ENCODE measurements at regions not wholly inside any gene's neighbourhood (a gene's known extent, or its start where the extent isn't known, plus 50 kb on each side); places are given as distances from the start of the nearest gene placed in this dataset.
"Not testable (repeated sequence)": the region's sequence is repeated elsewhere in the genome, so short reads cannot be mapped to it uniquely, and the experiment has no call there.

DNA sequence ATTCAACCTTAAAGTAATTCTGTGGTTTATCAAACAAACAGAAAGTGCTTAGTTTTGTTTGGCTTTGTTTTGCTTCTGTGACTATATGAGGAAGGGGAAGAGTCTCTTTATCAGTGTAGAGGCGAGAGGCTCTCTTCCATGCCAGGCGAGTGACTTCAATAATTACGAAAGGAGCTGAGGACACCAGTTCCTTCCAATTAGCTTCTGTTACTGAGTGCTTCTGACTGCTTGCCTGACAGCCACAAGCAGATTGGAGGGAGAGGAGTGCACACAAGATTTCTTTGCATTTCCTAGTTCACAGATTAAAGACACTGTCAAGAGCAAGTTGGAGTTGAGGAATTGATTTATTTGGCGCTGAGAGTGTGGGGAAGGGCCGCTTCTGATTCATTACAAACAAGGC, 1484.5 kb upstream of the TENM4 start:
- TF ChIP-seq, protein P1, sequence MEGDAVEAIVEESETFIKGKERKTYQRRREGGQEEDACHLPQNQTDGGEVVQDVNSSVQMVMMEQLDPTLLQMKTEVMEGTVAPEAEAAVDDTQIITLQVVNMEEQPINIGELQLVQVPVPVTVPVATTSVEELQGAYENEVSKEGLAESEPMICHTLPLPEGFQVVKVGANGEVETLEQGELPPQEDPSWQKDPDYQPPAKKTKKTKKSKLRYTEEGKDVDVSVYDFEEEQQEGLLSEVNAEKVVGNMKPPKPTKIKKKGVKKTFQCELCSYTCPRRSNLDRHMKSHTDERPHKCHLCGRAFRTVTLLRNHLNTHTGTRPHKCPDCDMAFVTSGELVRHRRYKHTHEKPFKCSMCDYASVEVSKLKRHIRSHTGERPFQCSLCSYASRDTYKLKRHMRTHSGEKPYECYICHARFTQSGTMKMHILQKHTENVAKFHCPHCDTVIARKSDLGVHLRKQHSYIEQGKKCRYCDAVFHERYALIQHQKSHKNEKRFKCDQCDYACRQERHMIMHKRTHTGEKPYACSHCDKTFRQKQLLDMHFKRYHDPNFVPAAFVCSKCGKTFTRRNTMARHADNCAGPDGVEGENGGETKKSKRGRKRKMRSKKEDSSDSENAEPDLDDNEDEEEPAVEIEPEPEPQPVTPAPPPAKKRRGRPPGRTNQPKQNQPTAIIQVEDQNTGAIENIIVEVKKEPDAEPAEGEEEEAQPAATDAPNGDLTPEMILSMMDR (conservative IDR thresholded peaks at IDR 0.05), result no peak
- H3K9me3 Mint-ChIP-seq, result no peaks in the 10 kb centered on the region
- 89 to 90% methylated on average over 3 to 5 of the region's 5 CpGs for WGBS, 2 experiments (ENCODE audit: insufficient coverage in 1 of 2, insufficient read length in 1 of 2)
- no peaks in the 10 kb centered on the region for H3K27me3 Mint-ChIP-seq (ENCODE audit: insufficient read depth)
- no peak overlapping the region for H3K27ac Mint-ChIP-seq
- no peak for DNase-seq
- H3K9me3 ChIP-seq (ENCODE audit: control insufficient read depth, low read length), result no peaks in the 10 kb centered on the region
- no peaks in the 10 kb centered on the region for H3K36me3 Mint-ChIP-seq (ENCODE audit: low read depth)
- H3K4me1 ChIP-seq (ENCODE audit: control insufficient read depth, insufficient read depth, low read length), result no peaks in the 10 kb centered on the region
- H3K36me3 ChIP-seq (ENCODE audit: control insufficient read depth, insufficient read depth, low read length), result no peaks in the 10 kb centered on the region
- no peak overlapping the region for H3K4me3 ChIP-seq (ENCODE audit: low read length)
- no peak overlapping the region for H3K4me3 Mint-ChIP-seq
- H3K27me3 ChIP-seq (ENCODE audit: control insufficient read depth, insufficient read depth, low read length, poor library complexity, severe bottlenecking), result no peaks in the 10 kb centered on the region
- H3K4me1 Mint-ChIP-seq, result peaks cover 5% of the 10 kb centered on the region
- H3K9ac ChIP-seq (ENCODE audit: extremely low read depth, low read length, poor library complexity, severe bottlenecking), result no peak overlapping the region
- no peak overlapping the region for H3K27ac ChIP-seq (ENCODE audit: low read depth, low read length)

DNA sequence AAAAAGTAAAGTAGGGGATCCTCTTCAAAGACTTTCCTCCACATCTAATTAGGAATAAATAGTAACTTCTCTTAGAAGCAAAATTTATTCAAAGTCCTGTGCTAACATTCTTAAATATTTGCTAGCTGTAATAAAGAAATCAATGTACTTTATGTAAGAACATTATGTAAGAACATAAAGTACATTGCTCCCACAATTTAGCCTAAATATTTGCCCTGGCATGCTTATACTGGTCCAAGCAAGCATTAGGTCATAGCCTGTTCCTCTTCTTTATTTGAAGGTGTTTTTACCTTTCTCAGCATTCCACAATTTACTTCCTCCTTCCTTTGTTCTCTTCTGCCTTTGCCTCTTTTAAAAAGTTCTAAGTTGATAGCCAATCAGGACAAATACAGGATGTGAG, 1480.5 kb upstream of the TENM4 start:
- H3K36me3 ChIP-seq (ENCODE audit: control insufficient read depth, insufficient read depth, low read length); H3K4me1 Mint-ChIP-seq; H3K9me3 Mint-ChIP-seq; H3K4me3 Mint-ChIP-seq; H3K9ac ChIP-seq (ENCODE audit: extremely low read depth, low read length, poor library complexity, severe bottlenecking); H3K4me3 ChIP-seq (ENCODE audit: low read length); H3K9me3 ChIP-seq (ENCODE audit: control insufficient read depth, low read length); H3K27ac Mint-ChIP-seq; H3K27me3 ChIP-seq (ENCODE audit: control insufficient read depth, insufficient read depth, low read length, poor library complexity, severe bottlenecking); H3K27me3 Mint-ChIP-seq (ENCODE audit: insufficient read depth); H3K36me3 Mint-ChIP-seq (ENCODE audit: low read depth); H3K4me1 ChIP-seq (ENCODE audit: control insufficient read depth, insufficient read depth, low read length); H3K27ac ChIP-seq (ENCODE audit: low read depth, low read length); DNase-seq: not testable (repeated sequence)

DNA sequence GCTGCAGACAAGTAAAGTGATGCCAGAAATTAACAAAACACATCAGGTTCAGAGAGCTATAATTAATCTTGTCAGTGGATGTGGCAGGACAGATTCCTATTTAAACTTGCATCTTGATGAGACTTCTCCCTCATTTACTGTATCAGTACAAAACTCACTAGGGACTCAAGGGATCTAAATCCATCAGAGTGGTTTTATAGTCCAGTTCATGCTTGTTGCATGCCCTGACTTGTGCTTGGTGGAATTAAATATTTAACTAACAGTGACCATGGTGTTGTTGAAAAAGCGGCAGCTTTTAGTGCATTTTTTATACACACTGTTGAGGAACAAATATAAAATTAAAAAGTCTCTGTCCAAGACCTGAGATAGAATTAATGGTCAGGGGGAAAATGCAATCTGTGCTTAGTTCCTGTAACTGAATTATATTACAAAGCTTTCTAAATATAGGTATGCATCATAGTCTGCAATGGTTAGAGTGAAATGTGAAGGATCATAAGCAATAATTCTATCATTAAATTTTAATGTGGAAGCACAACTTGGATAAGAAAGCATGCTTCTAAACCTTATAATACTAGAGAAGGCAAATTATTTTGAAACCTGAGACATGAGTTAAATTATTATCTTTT, 1475.5 kb upstream of the TENM4 start:
- TF ChIP-seq, protein P1 (conservative IDR thresholded peaks at IDR 0.05), result no peak
- Histone ChIP-seq H3K36me3 (ENCODE audit: control insufficient read depth, insufficient read depth, low read length) (no peaks in the 10 kb centered on the region), H3K9ac (ENCODE audit: extremely low read depth, low read length, poor library complexity, severe bottlenecking) (no peak overlapping the region), H3K9me3 (ENCODE audit: control insufficient read depth, low read length) (no peaks in the 10 kb centered on the region), H3K4me1 (ENCODE audit: control insufficient read depth, insufficient read depth, low read length) (no peaks in the 10 kb centered on the region), H3K27ac (ENCODE audit: low read depth, low read length) (no peak overlapping the region), H3K4me3 (ENCODE audit: low read length) (no peak overlapping the region), H3K27me3 (ENCODE audit: control insufficient read depth, insufficient read depth, low read length, poor library complexity, severe bottlenecking) (no peaks in the 10 kb centered on the region)
- H3K27ac Mint-ChIP-seq, result no peak overlapping the region
- no peaks in the 10 kb centered on the region for H3K9me3 Mint-ChIP-seq
- no peak for DNase-seq
- WGBS, 2 experiments (ENCODE audit: insufficient coverage in 1 of 2, insufficient read length in 1 of 2), result 100% methylated on average over 1 of the region's 1 CpG
- no peaks in the 10 kb centered on the region for H3K36me3 Mint-ChIP-seq (ENCODE audit: low read depth)
- no peak overlapping the region for H3K4me3 Mint-ChIP-seq
- peaks cover 7% of the 10 kb centered on the region for H3K4me1 Mint-ChIP-seq
- no peaks in the 10 kb centered on the region for H3K27me3 Mint-ChIP-seq (ENCODE audit: insufficient read depth)

DNA sequence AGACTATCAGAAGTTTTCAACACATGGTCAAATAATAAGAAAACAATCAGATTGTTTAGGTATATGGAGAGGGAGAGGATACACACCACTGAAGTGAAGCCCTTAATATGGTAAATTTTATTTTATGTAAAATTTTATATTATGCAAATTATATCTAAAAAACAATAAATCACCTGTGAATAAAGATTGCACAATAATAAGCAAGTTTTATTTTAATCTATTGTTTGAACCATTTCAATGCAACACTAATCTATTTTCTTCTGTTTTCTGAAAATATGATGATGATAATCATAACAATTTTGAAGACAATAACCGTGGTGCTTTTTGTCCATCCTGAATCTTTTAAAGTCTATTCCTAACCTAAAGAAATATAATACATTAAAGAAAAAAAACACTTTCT, 1473.5 kb upstream of the TENM4 start:
- Histone ChIP-seq H3K4me3 (ENCODE audit: low read length) (no peak overlapping the region), H3K36me3 (ENCODE audit: control insufficient read depth, insufficient read depth, low read length) (no peaks in the 10 kb centered on the region), H3K9me3 (ENCODE audit: control insufficient read depth, low read length) (no peaks in the 10 kb centered on the region), H3K27ac (ENCODE audit: low read depth, low read length) (no peak overlapping the region), H3K27me3 (ENCODE audit: control insufficient read depth, insufficient read depth, low read length, poor library complexity, severe bottlenecking) (no peaks in the 10 kb centered on the region), H3K4me1 (ENCODE audit: control insufficient read depth, insufficient read depth, low read length) (no peaks in the 10 kb centered on the region), H3K9ac (ENCODE audit: extremely low read depth, low read length, poor library complexity, severe bottlenecking) (no peak overlapping the region)
- peaks cover 7% of the 10 kb centered on the region for H3K4me1 Mint-ChIP-seq
- DNase-seq, result no peak
- TF ChIP-seq, protein P1 (conservative IDR thresholded peaks at IDR 0.05), result no peak
- no peaks in the 10 kb centered on the region for H3K9me3 Mint-ChIP-seq
- H3K27me3 Mint-ChIP-seq (ENCODE audit: insufficient read depth), result no peaks in the 10 kb centered on the region
- H3K27ac Mint-ChIP-seq, result no peak overlapping the region
- 100% methylated on average over 1 of the region's 1 CpG; no CpG with 5 or more reads in 1 of the 2 experiments for WGBS, 2 experiments (ENCODE audit: insufficient coverage in 1 of 2, insufficient read length in 1 of 2)
- no peak overlapping the region for H3K4me3 Mint-ChIP-seq
- no peaks in the 10 kb centered on the region for H3K36me3 Mint-ChIP-seq (ENCODE audit: low read depth)

Data from endodermal cell (in vitro differentiated cells).